Fibroblast of lung (primary cell): ENCODE measurements at regions not wholly inside any gene's neighbourhood (a gene's known extent, or its start where the extent isn't known, plus 50 kb on each side); places are given as distances from the start of the nearest gene placed in this dataset.

ENCODE experiments used
- DNase-seq, 2 donors: peaks; one replicate each; pipeline versions ENCODE4 v3.0.0 to v3.0.0-alpha.2; 2010; ENCODE audit warnings: low read depth in 2 of 2
- H2AFZ ChIP-seq: 2 replicates; pipeline ENCODE4 v1.5.1; 2012; ENCODE audit warnings: low read length, control low read depth, inconsistent platforms
- H3K27ac ChIP-seq: 2 replicates; pipeline ENCODE4 v1.5.1; 2011; ENCODE audit warnings: low read length, control low read depth; ENCODE audit not compliant: insufficient read depth
- H3K27me3 ChIP-seq: 2 replicates; pipeline ENCODE4 v1.5.1; 2011; ENCODE audit warnings: mild to moderate bottlenecking, low read length; ENCODE audit not compliant: control insufficient read depth, insufficient read depth
- H3K36me3 ChIP-seq: 2 replicates; pipeline ENCODE4 v1.5.1; 2011; ENCODE audit warnings: low read length; ENCODE audit not compliant: control insufficient read depth, insufficient read depth
- H3K4me1 ChIP-seq: 2 replicates; pipeline ENCODE4 v1.5.1; 2011; ENCODE audit warnings: low read length; ENCODE audit not compliant: control insufficient read depth, insufficient read depth; ENCODE audit errors: extremely low read depth
- H3K4me2 ChIP-seq: 2 replicates; pipeline ENCODE4 v1.5.1; 2011; ENCODE audit warnings: low read length, control low read depth; ENCODE audit not compliant: insufficient read depth; ENCODE audit errors: extremely low read depth
- H3K4me3 ChIP-seq, 4 experiments: fragments of 200-600 bp in 1 of 4; sonication (generic) in 1 of 4; replicated peaks in 1 of 4; 2 replicates each; pipeline ENCODE4 v1.5.1; 2011 to 2016; ENCODE audit warnings: low read length in 4 of 4, low read depth in 3 of 4, mild to moderate bottlenecking in 3 of 4, control low read depth in 2 of 4, inconsistent platforms in 1 of 4, mixed read lengths in 1 of 4; ENCODE audit not compliant: insufficient read depth in 1 of 4; ENCODE audit errors: control extremely low read depth in 1 of 4
- H3K79me2 ChIP-seq: 2 replicates; pipeline ENCODE4 v1.5.1; 2012; ENCODE audit warnings: mild to moderate bottlenecking, low read length, inconsistent platforms; ENCODE audit not compliant: control insufficient read depth, insufficient read depth
- H3K9ac ChIP-seq: 2 replicates; pipeline ENCODE4 v1.5.1; 2011; ENCODE audit warnings: mild to moderate bottlenecking, low read length, control low read depth; ENCODE audit not compliant: insufficient read depth
- H3K9me3 ChIP-seq: 2 replicates; pipeline ENCODE4 v1.5.1; 2012; ENCODE audit warnings: low read depth, low read length; ENCODE audit not compliant: control insufficient read depth, insufficient read depth
- H4K20me1 ChIP-seq: 2 replicates; pipeline ENCODE4 v1.5.1; 2011; ENCODE audit warnings: low read length; ENCODE audit not compliant: control insufficient read depth, insufficient read depth; ENCODE audit errors: extremely low read depth
- CTCF ChIP-seq, 2 donors: IDR thresholded peaks in 1 of 2; conservative IDR thresholded peaks in 1 of 2; 1 replicate in 1 of 2; 2 replicates in 1 of 2; pipeline ENCODE4 v1.5.1; 2011 to 2012; ENCODE audit warnings: low read length in 2 of 2, control low read depth in 1 of 2, inconsistent platforms in 1 of 2, low read depth in 1 of 2, mild to moderate bottlenecking in 1 of 2
- EZH2 ChIP-seq: IDR thresholded peaks from 2 replicates; pipeline ENCODE4 v1.5.1; 2012; ENCODE audit warnings: low read length, control low read depth, mild to moderate bottlenecking; ENCODE audit errors: missing control alignments

- no peak overlapping the region for H3K4me3 ChIP-seq
- no peak for DNase-seq
- TF ChIP-seq EZH2: no peak
- TF ChIP-seq CTCF (conservative IDR thresholded peaks at IDR 0.05 in 1 of 2, IDR thresholded peaks at IDR 0.05 in 1 of 2; ENCODE audit: low read depth in 1 of 2, low read length in 2 of 2): no peak
- H3K4me1 ChIP-seq: no peaks in the 10 kb centered on the region
- H3K27ac ChIP-seq: no peak overlapping the region
- no peak overlapping the region for H3K9ac ChIP-seq
- no peak overlapping the region for H2AFZ ChIP-seq
- no peak overlapping the region for H3K4me2 ChIP-seq
- no peaks in the 10 kb centered on the region for H4K20me1 ChIP-seq
- H3K9me3 ChIP-seq: no peaks in the 10 kb centered on the region
- no peaks in the 10 kb centered on the region for H3K27me3 ChIP-seq
- no peaks in the 10 kb centered on the region for H3K79me2 ChIP-seq
- H3K36me3 ChIP-seq: no peaks in the 10 kb centered on the region
These were observed 125.5 kb downstream of the TMTC3 start for GRCh38 chr12:88267630-88268029.

DNA sequence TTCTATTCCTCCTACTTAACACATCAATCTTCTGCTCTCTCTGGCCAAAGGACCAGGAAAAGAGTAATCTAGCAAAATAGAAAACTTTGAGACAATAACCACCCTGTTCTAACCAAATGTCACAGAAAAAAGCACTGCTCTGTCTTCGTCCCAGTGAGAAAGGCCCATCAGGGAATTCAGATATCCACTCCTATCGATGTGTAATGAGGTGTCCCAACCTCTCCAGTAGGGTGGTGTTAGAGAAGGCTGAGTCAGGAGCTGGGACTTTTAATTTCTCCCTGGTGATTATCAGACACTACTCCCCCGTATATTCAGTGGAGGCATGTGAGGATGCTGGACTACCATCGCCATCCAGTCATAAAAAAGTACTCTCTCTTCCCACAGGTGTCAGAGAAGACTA is 130.3 kb downstream of the TMTC3 start:
- H2AFZ ChIP-seq: no peak overlapping the region
- no peak overlapping the region for H3K9ac ChIP-seq
- H3K4me3 ChIP-seq: no peak overlapping the region
- H3K27ac ChIP-seq: no peak overlapping the region
- no peaks in the 10 kb centered on the region for H3K79me2 ChIP-seq
- H4K20me1 ChIP-seq: no peaks in the 10 kb centered on the region
- H3K4me1 ChIP-seq: no peaks in the 10 kb centered on the region
- TF ChIP-seq CTCF (conservative IDR thresholded peaks at IDR 0.05 in 1 of 2, IDR thresholded peaks at IDR 0.05 in 1 of 2; ENCODE audit: low read depth in 1 of 2, low read length in 2 of 2): no peak
- no peak for TF ChIP-seq EZH2
- H3K9me3 ChIP-seq: no peaks in the 10 kb centered on the region
- DNase-seq: no peak
- no peaks in the 10 kb centered on the region for H3K36me3 ChIP-seq
- H3K27me3 ChIP-seq: no peaks in the 10 kb centered on the region
- H3K4me2 ChIP-seq: no peak overlapping the region

GRCh38 chr12:88273450-88273849 is 131.3 kb downstream of the TMTC3 start:
- Histone ChIP-seq H2AFZ (no peak overlapping the region), H3K27me3 (no peaks in the 10 kb centered on the region), H3K4me1 (no peaks in the 10 kb centered on the region), H3K4me2 (no peak overlapping the region), H3K4me3 (no peak overlapping the region), H3K9ac (no peak overlapping the region), H3K79me2 (no peaks in the 10 kb centered on the region), H3K9me3 (no peaks in the 10 kb centered on the region), H3K36me3 (no peaks in the 10 kb centered on the region), H4K20me1 (no peaks in the 10 kb centered on the region), H3K27ac (no peak overlapping the region)
- DNase-seq: no peak
- TF ChIP-seq CTCF (conservative IDR thresholded peaks at IDR 0.05 in 1 of 2, IDR thresholded peaks at IDR 0.05 in 1 of 2; ENCODE audit: low read depth in 1 of 2, low read length in 2 of 2): no peak
- TF ChIP-seq EZH2: no peak
